ENCODE measurements at regions not wholly inside any gene's neighbourhood (a gene's known extent, or its start where the extent isn't known, plus 50 kb on each side); places are given as distances from the start of the nearest gene placed in this dataset.

- no peak for TF ChIP-seq POLR2AphosphoS5 (IDR thresholded peaks at IDR 0.05; ENCODE audit: insufficient read depth in 1 of 2, low read depth in 1 of 2)
- TF ChIP-seq CTCF (IDR thresholded peaks at IDR 0.05) = no peak
- no peak for TF ChIP-seq POLR2A (IDR thresholded peaks at IDR 0.05)
- H3K4me1 ChIP-seq = no peaks in the 10 kb centered on the region
- no peaks in the 10 kb centered on the region for H3K27me3 ChIP-seq
- no peak for DNase-seq (ENCODE audit: extremely low spot score in 2 of 2)
- no peak overlapping the region for H3K27ac ChIP-seq
- no peaks in the 10 kb centered on the region for H3K36me3 ChIP-seq
- intact Hi-C loops (cut with DNase I) = no loop called here
- no peak overlapping the region for H3K4me3 ChIP-seq
- no peaks in the 10 kb centered on the region for H3K9me3 ChIP-seq
Measured at GRCh38 chr2:221836095-221836494, 264.0 kb upstream of the EPHA4 start.

GRCh38 chr2:221833966-221834365 is 261.9 kb upstream of the EPHA4 start:
- Histone ChIP-seq H3K4me3 (no peak overlapping the region), H3K27me3 (no peaks in the 10 kb centered on the region), H3K9me3 (no peaks in the 10 kb centered on the region), H3K4me1 (no peaks in the 10 kb centered on the region), H3K27ac (no peak overlapping the region), H3K36me3 (no peaks in the 10 kb centered on the region)
- intact Hi-C loops (cut with DNase I) = no loop called here
- DNase-seq (ENCODE audit: extremely low spot score in 2 of 2) = no peak
- TF ChIP-seq POLR2AphosphoS5 (IDR thresholded peaks at IDR 0.05; ENCODE audit: insufficient read depth in 1 of 2, low read depth in 1 of 2) (no peak), POLR2A (IDR thresholded peaks at IDR 0.05) (no peak), CTCF (IDR thresholded peaks at IDR 0.05) (no peak)

- no peaks in the 10 kb centered on the region for H3K9me3 ChIP-seq
- no peaks in the 10 kb centered on the region for H3K36me3 ChIP-seq
- H3K4me3 ChIP-seq = no peak overlapping the region
- intact Hi-C loops (cut with DNase I) = no loop called here
- no peaks in the 10 kb centered on the region for H3K4me1 ChIP-seq
- TF ChIP-seq CTCF (IDR thresholded peaks at IDR 0.05) (no peak), POLR2AphosphoS5 (IDR thresholded peaks at IDR 0.05; ENCODE audit: insufficient read depth in 1 of 2, low read depth in 1 of 2) (no peak)
- DNase-seq (ENCODE audit: extremely low spot score in 2 of 2) = no peak
- H3K27ac ChIP-seq = no peak overlapping the region
- H3K27me3 ChIP-seq = no peaks in the 10 kb centered on the region
Measured at GRCh38 chr2:221831051-221831450, 258.9 kb upstream of the EPHA4 start.

GRCh38 chr2:221822416-221822815 is 250.3 kb upstream of the EPHA4 start:
- H3K27ac ChIP-seq = no peak overlapping the region
- no peak overlapping the region for H3K4me3 ChIP-seq
- H3K4me1 ChIP-seq = no peaks in the 10 kb centered on the region
- TF ChIP-seq CTCF (IDR thresholded peaks at IDR 0.05) (no peak), POLR2AphosphoS5 (IDR thresholded peaks at IDR 0.05; ENCODE audit: insufficient read depth in 1 of 2, low read depth in 1 of 2) (no peak), POLR2A (IDR thresholded peaks at IDR 0.05) (no peak)
- H3K9me3 ChIP-seq = no peaks in the 10 kb centered on the region
- DNase-seq (ENCODE audit: extremely low spot score in 2 of 2) = no peak
- H3K36me3 ChIP-seq = no peaks in the 10 kb centered on the region
- no peaks in the 10 kb centered on the region for H3K27me3 ChIP-seq
- intact Hi-C loops (cut with DNase I) = no loop called here

GRCh38 chr2:221818616-221819320 is 246.7 kb upstream of the EPHA4 start:
- TF ChIP-seq POLR2A (IDR thresholded peaks at IDR 0.05) = no peak
- TF ChIP-seq CTCF (IDR thresholded peaks at IDR 0.05) = no peak
- TF ChIP-seq POLR2AphosphoS5 (IDR thresholded peaks at IDR 0.05; ENCODE audit: insufficient read depth in 1 of 2, low read depth in 1 of 2) = no peak
- DNase-seq (ENCODE audit: extremely low spot score in 2 of 2) = no peak
- Histone ChIP-seq H3K27me3 (no peaks in the 10 kb centered on the region), H3K9me3 (no peaks in the 10 kb centered on the region), H3K4me1 (no peaks in the 10 kb centered on the region), H3K27ac (no peak overlapping the region), H3K4me3 (no peak overlapping the region), H3K36me3 (no peaks in the 10 kb centered on the region)
- intact Hi-C loops (cut with DNase I) = no loop called here

Measured in vagina (tissue), 2 donors.